SK-N-SH (cell line): ENCODE measurements at regions not wholly inside any gene's neighbourhood (a gene's known extent, or its start where the extent isn't known, plus 50 kb on each side); places are given as distances from the start of the nearest gene placed in this dataset.

Experiments used
- CTCF ChIA-PET: fragments of 300-600, 350-600 bp; formaldehyde crosslinking; extraction: SDS; loops from one replicate; lab custom pipeline; 2021; lab: Yijun Ruan, JAX
- POLR2A ChIA-PET: fragments of 350-600 bp; sonication (Branson Sonifier 250); formaldehyde crosslinking; extraction: SDS; loops from one replicate; lab custom pipeline; 2020; ENCODE audit warnings: antibody characterized with exemption, inconsistent platforms; lab: Yijun Ruan, JAX
- DNase-seq: peaks from one replicate; pipeline ENCODE4 v3.0.0; 2012
- H2AFZ ChIP-seq: fragments of 200-600 bp; sonication (generic); 2 replicates; pipeline ENCODE4 v1.8.1; 2016; ENCODE audit warnings: antibody characterized with exemption, mild to moderate bottlenecking, low read depth
- H3F3A ChIP-seq: fragments of 200-600 bp; sonication (generic); replicated peaks from 2 replicates; pipeline ENCODE3; 2016; ENCODE audit warnings: antibody characterized with exemption, mild to moderate bottlenecking; ENCODE audit not compliant: insufficient read depth
- H3K27ac ChIP-seq, 2 experiments: fragments of 200-500 bp in 1 of 2; fragments of 200-600 bp in 1 of 2; sonication (Bioruptor generic) in 1 of 2; sonication (generic), shearing (Covaris generic) in 1 of 2; 2 replicates each; pipeline versions ENCODE4 v1.5.1 to v1.6.1; 2014 to 2016; ENCODE audit warnings: low read depth in 2 of 2, inconsistent platforms in 1 of 2, low read length in 1 of 2, mild to moderate bottlenecking in 1 of 2, mixed read lengths in 1 of 2
- H3K27me3 ChIP-seq: fragments of 200-600 bp; sonication (generic), shearing (Covaris generic); 2 replicates; pipeline ENCODE4 v1.6.1; 2016; ENCODE audit warnings: mixed run types; ENCODE audit not compliant: insufficient read depth
- H3K36me3 ChIP-seq, 2 experiments: fragments of 200-500 bp in 1 of 2; fragments of 200-600 bp in 1 of 2; sonication (Bioruptor generic) in 1 of 2; sonication (generic) in 1 of 2; replicated peaks in 1 of 2; 2 replicates each; pipeline versions ENCODE3 to v1.5.1; 2014 to 2016; ENCODE audit warnings: low read length in 1 of 2, mild to moderate bottlenecking in 1 of 2; ENCODE audit not compliant: insufficient read depth in 2 of 2, control insufficient read depth in 1 of 2
- H3K4me1 ChIP-seq, 2 experiments: fragments of 200-500 bp in 1 of 2; fragments of 200-600 bp in 1 of 2; sonication (Bioruptor generic) in 1 of 2; sonication (generic), shearing (Covaris generic) in 1 of 2; 2 replicates each; pipeline versions ENCODE4 v1.5.1 to v1.6.1; 2014 to 2016; ENCODE audit warnings: low read depth in 1 of 2, low read length in 1 of 2, mixed run types in 1 of 2; ENCODE audit not compliant: insufficient read depth in 2 of 2, control insufficient read depth in 1 of 2
- H3K4me2 ChIP-seq: fragments of 200-600 bp; sonication (generic), shearing (Covaris generic); 2 replicates; pipeline ENCODE4 v1.6.1; 2017; ENCODE audit warnings: mixed run types
- H3K4me3 ChIP-seq, 2 experiments: fragments of 200-500 bp in 1 of 2; fragments of 200-600 bp in 1 of 2; sonication (Bioruptor generic) in 1 of 2; sonication (generic), shearing (Covaris generic) in 1 of 2; 2 replicates each; pipeline versions ENCODE4 v1.5.1 to v1.8.1; 2014 to 2016; ENCODE audit warnings: low read depth in 2 of 2, inconsistent platforms in 1 of 2, low read length in 1 of 2, mild to moderate bottlenecking in 1 of 2, mixed read lengths in 1 of 2, moderate library complexity in 1 of 2
- H3K79me2 ChIP-seq: fragments of 200-600 bp; sonication (generic); 2 replicates; pipeline ENCODE4 v1.8.1; 2017; ENCODE audit warnings: mild to moderate bottlenecking; ENCODE audit not compliant: insufficient read depth
- H3K9ac ChIP-seq: fragments of 200-600 bp; sonication (generic); 2 replicates; pipeline ENCODE4 v1.6.1; 2017; ENCODE audit warnings: mixed run types
- H3K9me2 ChIP-seq: fragments of 200-600 bp; sonication (generic); 2 replicates; pipeline ENCODE4 v1.6.1; 2017; ENCODE audit warnings: mixed run types
- H3K9me3 ChIP-seq: fragments of 200-600 bp; sonication (generic); 2 replicates; pipeline ENCODE4 v1.6.1; 2017; ENCODE audit warnings: mixed run types, mild to moderate bottlenecking, moderate library complexity
- H4K20me1 ChIP-seq: fragments of 200-600 bp; sonication (generic); 2 replicates; pipeline ENCODE4 v1.6.1; 2017; ENCODE audit warnings: mild to moderate bottlenecking, mixed run types; ENCODE audit not compliant: insufficient read depth
- CHD2 ChIP-seq: fragments of 150-350 bp; IDR thresholded peaks from 2 replicates; pipeline ENCODE4 v1.6.1; 2018; ENCODE audit warnings: low read length; ENCODE audit not compliant: partially characterized antibody
- CTCF ChIP-seq: fragments of 200-600 bp; sonication (generic); IDR thresholded peaks from 2 replicates; pipeline ENCODE4 v1.6.1; 2017; ENCODE audit warnings: antibody characterized with exemption, mild to moderate bottlenecking, moderate library complexity
- FOSL2 ChIP-seq: IDR thresholded peaks from 2 replicates; pipeline ENCODE4 v1.4.0; 2012; ENCODE audit warnings: low read depth, mild to moderate bottlenecking, moderate library complexity, borderline replicate concordance
- FOXM1 ChIP-seq: IDR thresholded peaks from 2 replicates; pipeline ENCODE4 v1.4.0; 2012; ENCODE audit warnings: low read depth, mild to moderate bottlenecking
- GABPA ChIP-seq: IDR thresholded peaks from 2 replicates; pipeline ENCODE4 v1.4.0; 2012; ENCODE audit warnings: low read depth, mild to moderate bottlenecking
- IRF3 ChIP-seq: fragments of 150-350 bp; IDR thresholded peaks from 2 replicates; pipeline ENCODE4 v1.6.1; 2016; ENCODE audit warnings: mild to moderate bottlenecking, low read depth, low read length
- MAX ChIP-seq: IDR thresholded peaks from 2 replicates; pipeline ENCODE4 v1.4.0; 2012; ENCODE audit warnings: low read depth
- NFIC ChIP-seq: IDR thresholded peaks from 2 replicates; pipeline ENCODE4 v1.4.0; 2012; ENCODE audit warnings: borderline replicate concordance
- NRF1 ChIP-seq: IDR thresholded peaks from 2 replicates; pipeline ENCODE4 v1.6.1; 2012; ENCODE audit warnings: low read depth, mild to moderate bottlenecking, low read length
- PBX3 ChIP-seq: IDR thresholded peaks from 2 replicates; pipeline ENCODE4; 2012
- POLR2AphosphoS5 ChIP-seq: IDR thresholded peaks from 2 replicates; pipeline ENCODE4 v1.6.1; 2012; ENCODE audit warnings: low read depth, low read length
- RAD21 ChIP-seq: IDR thresholded peaks from 2 replicates; pipeline ENCODE4 v1.6.1; 2012; ENCODE audit warnings: mild to moderate bottlenecking, low read length
- RCOR1 ChIP-seq: fragments of 150-350 bp; IDR thresholded peaks from 2 replicates; pipeline ENCODE4 v1.6.1; 2017; ENCODE audit warnings: antibody characterized with exemption, low read length
- RXRA ChIP-seq: IDR thresholded peaks from 2 replicates; pipeline ENCODE4 v1.4.0; 2012; ENCODE audit warnings: low read depth, mild to moderate bottlenecking, borderline replicate concordance
- SIN3A ChIP-seq: IDR thresholded peaks from 2 replicates; pipeline ENCODE4 v1.6.1; 2012; ENCODE audit warnings: low read depth, mild to moderate bottlenecking, low read length, moderate library complexity, borderline replicate concordance
- SMC3 ChIP-seq: IDR thresholded peaks from 2 replicates; pipeline ENCODE4 v1.6.1; 2012; ENCODE audit warnings: low read depth, low read length, improper control_type of control experiment
- TEAD4 ChIP-seq: IDR thresholded peaks from 2 replicates; pipeline ENCODE4 v1.4.0; 2012; ENCODE audit warnings: mild to moderate bottlenecking, borderline replicate concordance; ENCODE audit not compliant: insufficient read depth
- USF1 ChIP-seq: IDR thresholded peaks from 2 replicates; pipeline ENCODE4 v1.4.0; 2012; ENCODE audit warnings: low read depth, borderline replicate concordance
- USF2 ChIP-seq: fragments of 150-350 bp; IDR thresholded peaks from 2 replicates; pipeline ENCODE4 v1.6.1; 2017; ENCODE audit warnings: antibody characterized with exemption, low read length, low read depth, borderline replicate concordance
- YY1 ChIP-seq: IDR thresholded peaks from 2 replicates; pipeline ENCODE4 v1.4.0; 2012; ENCODE audit warnings: low read depth, mild to moderate bottlenecking
- WGBS: methylation state at CpG from one replicate; pipeline ENCODE4 v1.1.6; 2017; ENCODE audit warnings: low lambda C conversion rate; 5-methylcytosine and 5-hydroxymethylcytosine counted together

GRCh38 chr5:5021436-5021835 lies 118.7 kb upstream of the ADAMTS16 start:
- Histone ChIP-seq H3K9ac (no peak overlapping the region), H3K9me2 (no peaks in the 10 kb centered on the region), H3K9me3 (no peaks in the 10 kb centered on the region), H3K4me2 (no peak overlapping the region), H3K36me3 (no peaks in the 10 kb centered on the region), H3K4me3 (no peak overlapping the region), H3K4me1 (peaks cover 0 to 8% of the 10 kb centered on the region in 2 experiments; a peak in 1 of 4 replicates), H3K27me3 (no peaks in the 10 kb centered on the region), H4K20me1 (no peaks in the 10 kb centered on the region), H3K79me2 (no peaks in the 10 kb centered on the region), H2AFZ (no peak overlapping the region), H3K27ac (no peak overlapping the region), H3F3A (peaks cover 8% of the 10 kb centered on the region)
- DNase-seq: no peak
- 72% methylated on average over 5 of the region's 5 CpGs for WGBS
- ChIA-PET POLR2A (no interaction called here), CTCF (no interaction called here)
- TF ChIP-seq FOXM1 (no peak), SIN3A (no peak), CTCF (no peak), TEAD4 (no peak), MAX (no peak), NRF1 (no peak), RCOR1 (no peak), RXRA (no peak), SMC3 (no peak), CHD2 (no peak), RAD21 (no peak), USF1 (no peak), POLR2AphosphoS5 (no peak), YY1 (no peak), NFIC (no peak), FOSL2 (no peak), GABPA (no peak), IRF3 (no peak), USF2 (no peak), PBX3 (no peak)
